ENCODE measurements at regions not wholly inside any gene's neighbourhood (a gene's known extent, or its start where the extent isn't known, plus 50 kb on each side); places are given as distances from the start of the nearest gene placed in this dataset.

DNA sequence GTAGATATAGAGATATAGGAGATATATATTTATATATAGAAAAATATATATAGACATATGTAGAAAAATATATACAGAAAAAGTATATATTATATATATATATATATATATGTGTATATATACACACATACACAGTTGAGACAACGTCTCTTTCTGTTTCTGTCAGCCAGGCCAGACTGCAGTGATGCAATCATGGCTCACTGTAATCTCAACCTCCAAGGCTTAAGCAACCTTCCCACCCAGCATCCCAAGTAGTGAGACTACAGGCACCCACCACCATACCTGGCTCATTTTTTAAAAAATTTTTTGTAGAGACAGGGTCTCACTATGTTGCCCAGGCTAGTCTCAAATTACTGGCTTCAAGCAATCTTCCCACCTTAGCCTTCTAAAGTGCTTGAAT lies 426.3 kb downstream of the GPM6A start:
- Mint-ChIP-seq H3K27ac (no peak overlapping the region), H3K9me3 (peaks cover 8% of the 10 kb centered on the region)

DNA sequence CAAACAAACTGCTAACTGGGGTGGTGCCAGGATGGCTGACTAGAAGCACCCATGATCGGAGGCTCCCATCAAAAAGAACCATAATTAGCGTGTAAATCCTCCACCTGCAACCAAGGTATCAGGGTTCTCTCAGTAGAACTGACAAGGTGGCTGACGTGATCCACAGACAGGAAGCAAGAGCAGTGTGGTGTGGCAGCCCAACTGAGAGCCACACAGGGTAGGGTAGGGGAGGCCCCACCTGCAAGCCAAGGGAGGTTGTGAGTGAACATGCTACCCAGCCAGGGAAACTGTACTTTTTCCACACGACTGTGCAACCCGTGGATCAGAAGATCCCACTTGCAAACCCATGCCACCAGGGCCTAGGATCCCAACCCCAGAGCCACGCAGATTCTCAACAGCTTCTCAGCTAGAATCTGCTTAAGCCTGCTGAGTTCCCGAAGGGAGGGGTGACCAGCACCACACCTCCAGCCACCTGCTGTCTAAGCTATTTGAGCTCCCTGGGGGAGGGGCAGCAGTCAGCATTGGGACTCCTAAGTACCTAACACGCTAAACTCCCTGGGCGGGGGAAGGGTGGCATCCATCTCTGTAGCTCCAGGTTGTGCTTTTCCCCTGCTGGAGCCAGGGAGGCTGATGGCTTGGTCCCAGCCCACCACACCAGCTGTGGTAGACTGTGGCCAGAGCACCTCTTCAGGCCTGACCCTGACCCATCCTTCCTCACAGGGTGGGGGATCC lies 425.1 kb downstream of the GPM6A start:
- Mint-ChIP-seq H3K27me3 (ENCODE audit: low read depth) (no peaks in the 10 kb centered on the region), H3K9me3 (peaks cover 19% of the 10 kb centered on the region), H3K27ac (no peak overlapping the region), H3K36me3 (no peaks in the 10 kb centered on the region), H3K4me1 (no peaks in the 10 kb centered on the region), H3K4me3 (no peak overlapping the region)
- TF ChIP-seq, protein P1, sequence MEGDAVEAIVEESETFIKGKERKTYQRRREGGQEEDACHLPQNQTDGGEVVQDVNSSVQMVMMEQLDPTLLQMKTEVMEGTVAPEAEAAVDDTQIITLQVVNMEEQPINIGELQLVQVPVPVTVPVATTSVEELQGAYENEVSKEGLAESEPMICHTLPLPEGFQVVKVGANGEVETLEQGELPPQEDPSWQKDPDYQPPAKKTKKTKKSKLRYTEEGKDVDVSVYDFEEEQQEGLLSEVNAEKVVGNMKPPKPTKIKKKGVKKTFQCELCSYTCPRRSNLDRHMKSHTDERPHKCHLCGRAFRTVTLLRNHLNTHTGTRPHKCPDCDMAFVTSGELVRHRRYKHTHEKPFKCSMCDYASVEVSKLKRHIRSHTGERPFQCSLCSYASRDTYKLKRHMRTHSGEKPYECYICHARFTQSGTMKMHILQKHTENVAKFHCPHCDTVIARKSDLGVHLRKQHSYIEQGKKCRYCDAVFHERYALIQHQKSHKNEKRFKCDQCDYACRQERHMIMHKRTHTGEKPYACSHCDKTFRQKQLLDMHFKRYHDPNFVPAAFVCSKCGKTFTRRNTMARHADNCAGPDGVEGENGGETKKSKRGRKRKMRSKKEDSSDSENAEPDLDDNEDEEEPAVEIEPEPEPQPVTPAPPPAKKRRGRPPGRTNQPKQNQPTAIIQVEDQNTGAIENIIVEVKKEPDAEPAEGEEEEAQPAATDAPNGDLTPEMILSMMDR (IDR thresholded peaks at IDR 0.05; ENCODE audit: unreplicated experiment) = no peak
- no peak for DNase-seq (ENCODE audit: low spot score in 2 of 2, unreplicated experiment in 2 of 2)

More for the DNA sequence above, 426.3 kb downstream of the GPM6A start:
- Mint-ChIP-seq H3K36me3 (no peaks in the 10 kb centered on the region), H3K4me1 (peaks cover 4% of the 10 kb centered on the region), H3K27me3 (ENCODE audit: low read depth) (no peaks in the 10 kb centered on the region), H3K4me3 (no peak overlapping the region)
- TF ChIP-seq, protein P1 (IDR thresholded peaks at IDR 0.05; ENCODE audit: unreplicated experiment) = no peak
- DNase-seq (ENCODE audit: low spot score in 2 of 2, unreplicated experiment in 2 of 2) = no peak

GRCh38 chr4:175394208-175394607 lies 417.9 kb downstream of the GPM6A start:
- TF ChIP-seq, protein P1 (IDR thresholded peaks at IDR 0.05; ENCODE audit: unreplicated experiment) = no peak
- H3K27ac Mint-ChIP-seq = no peak overlapping the region

GRCh38 chr4:175405961-175406360 lies 406.1 kb downstream of the GPM6A start:
- DNase-seq (ENCODE audit: low spot score in 2 of 2, unreplicated experiment in 2 of 2) = no peak
- no peak overlapping the region for H3K4me3 Mint-ChIP-seq
- H3K27ac Mint-ChIP-seq = no peak overlapping the region

More at GRCh38 chr4:175394208-175394607, 417.9 kb downstream of the GPM6A start:
- no peaks in the 10 kb centered on the region for H3K27me3 Mint-ChIP-seq (ENCODE audit: low read depth)
- DNase-seq (ENCODE audit: low spot score in 2 of 2, unreplicated experiment in 2 of 2) = no peak
- no peaks in the 10 kb centered on the region for H3K36me3 Mint-ChIP-seq
- H3K4me1 Mint-ChIP-seq = no peaks in the 10 kb centered on the region
- H3K9me3 Mint-ChIP-seq = peaks cover 23% of the 10 kb centered on the region
- H3K4me3 Mint-ChIP-seq = no peak overlapping the region

DNA sequence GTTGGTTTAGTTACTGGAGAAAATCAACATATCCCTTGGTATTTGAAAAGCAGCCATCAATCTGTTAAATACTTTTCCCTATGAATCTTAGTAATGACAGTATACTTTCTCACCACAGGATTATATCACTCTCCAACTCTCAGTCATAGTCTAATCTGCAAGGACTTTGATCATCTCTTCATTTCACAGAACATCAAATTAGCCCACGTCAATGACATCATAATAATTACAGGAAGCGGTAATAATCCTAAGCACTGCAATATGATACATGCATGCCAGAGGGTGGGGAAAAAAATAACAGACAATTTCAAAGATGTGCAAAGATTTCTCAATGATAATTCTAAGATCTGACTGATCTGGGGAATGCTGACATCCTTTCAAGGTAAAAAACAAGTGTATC lies 404.1 kb downstream of the GPM6A start:
- DNase-seq (ENCODE audit: low spot score in 2 of 2, unreplicated experiment in 2 of 2) = no peak
- no peak overlapping the region for H3K27ac Mint-ChIP-seq
- H3K9me3 Mint-ChIP-seq = peaks cover 7% of the 10 kb centered on the region
- H3K4me1 Mint-ChIP-seq = no peaks in the 10 kb centered on the region
- H3K4me3 Mint-ChIP-seq = no peak overlapping the region
- no peaks in the 10 kb centered on the region for H3K27me3 Mint-ChIP-seq (ENCODE audit: low read depth)
- H3K36me3 Mint-ChIP-seq = no peaks in the 10 kb centered on the region
- TF ChIP-seq, protein P1 (IDR thresholded peaks at IDR 0.05; ENCODE audit: unreplicated experiment) = no peak

More at GRCh38 chr4:175405961-175406360, 406.1 kb downstream of the GPM6A start:
- Mint-ChIP-seq H3K36me3 (no peaks in the 10 kb centered on the region), H3K27me3 (ENCODE audit: low read depth) (no peaks in the 10 kb centered on the region), H3K4me1 (no peaks in the 10 kb centered on the region), H3K9me3 (peaks cover 6% of the 10 kb centered on the region)
- TF ChIP-seq, protein P1 (IDR thresholded peaks at IDR 0.05; ENCODE audit: unreplicated experiment) = no peak

All from mesothelial cell of epicardium (in vitro differentiated cells).